Ureter (tissue), 1 donor: ENCODE measurements at regions not wholly inside any gene's neighbourhood (a gene's known extent, or its start where the extent isn't known, plus 50 kb on each side); places are given as distances from the start of the nearest gene placed in this dataset.
A peak's percentile ranks its signal among the peaks of the same experiment; 100 is the strongest.

Experiments
- DNase-seq: peaks from one replicate; pipeline ENCODE4 v3.0.0-alpha.2; 2020; ENCODE audit warnings: low spot score
- donor health status: DM: yes; HTN: yes; CAD: no.

DNA sequence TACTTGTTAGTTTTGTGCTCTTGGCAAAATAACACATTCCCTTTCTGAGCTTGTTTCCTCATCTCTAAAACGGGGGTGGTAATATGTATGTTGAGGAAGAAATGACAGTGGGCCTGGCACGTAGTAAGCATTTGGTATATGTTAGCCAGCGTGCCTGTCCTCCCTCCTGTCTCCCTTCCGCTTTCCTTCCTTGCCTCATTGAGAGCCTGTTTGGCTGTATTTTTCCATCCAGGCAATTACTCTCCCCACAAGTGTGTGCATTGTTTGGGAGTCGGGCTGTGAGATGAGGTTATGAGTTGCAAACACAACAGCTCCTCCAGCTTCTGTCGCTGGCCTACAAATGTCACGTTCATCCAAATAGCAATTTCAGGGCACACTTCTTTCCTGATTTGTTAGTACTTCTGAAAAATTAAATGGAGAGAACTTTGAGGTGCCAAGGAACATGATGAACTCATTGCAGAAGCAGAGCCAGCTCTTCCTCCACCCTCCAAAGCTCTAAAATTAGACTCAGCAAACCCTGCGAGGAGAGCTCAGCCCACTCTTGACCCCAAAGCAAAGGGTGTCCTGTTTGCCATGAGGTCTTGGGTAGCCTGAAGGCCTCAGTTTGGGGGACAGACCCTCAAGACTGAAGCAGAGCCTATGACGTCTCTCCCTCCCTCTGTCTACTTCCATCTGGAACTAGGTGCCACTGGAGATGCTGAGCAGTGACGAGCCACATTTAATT is 50.7 kb upstream of the TOX2 start:
- no peak for DNase-seq

GRCh38 chr20:43863330-43863729 is 51.3 kb upstream of the TOX2 start:
- no peak for DNase-seq

- no peak for DNase-seq
Observed at GRCh38 chr20:43862438-43862837, 52.2 kb upstream of the TOX2 start.

DNA sequence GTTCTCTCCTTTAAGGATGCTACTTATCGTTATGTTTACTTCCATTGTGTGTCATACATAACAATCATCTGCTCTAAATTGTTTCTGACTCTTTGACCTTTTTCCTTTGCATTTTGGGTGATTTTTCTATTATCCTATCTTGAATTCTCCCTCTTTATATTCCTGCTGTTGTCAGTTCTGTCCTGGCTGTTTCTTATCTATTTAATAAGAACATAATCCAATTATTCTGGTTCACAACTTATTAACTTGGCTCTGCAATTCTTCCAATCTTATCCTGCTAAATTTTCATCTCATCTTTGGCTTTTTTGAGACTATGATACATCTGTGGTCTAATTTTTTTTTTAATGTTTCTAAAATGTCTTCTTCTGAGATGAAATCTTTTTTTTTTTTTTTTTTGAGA is 54.7 kb upstream of the TOX2 start:
- DNase-seq: no peak

DNA sequence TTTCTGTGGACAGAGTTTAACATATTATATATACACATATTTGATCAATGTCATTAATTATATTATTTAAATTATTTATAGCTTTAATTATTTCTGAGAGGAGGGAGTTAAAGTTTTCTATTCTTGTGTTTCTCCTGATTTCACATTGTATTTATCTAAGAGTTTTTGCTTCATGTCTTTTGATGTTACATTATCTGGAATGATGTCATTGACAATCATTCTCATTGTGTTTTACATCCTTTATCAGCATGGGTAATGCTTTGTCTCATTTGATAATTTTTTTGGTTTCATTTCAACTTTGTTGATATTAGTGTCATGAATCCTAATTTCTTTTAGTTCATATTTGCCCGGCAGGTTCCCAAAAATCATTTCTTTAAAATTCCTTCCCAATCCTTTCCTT is 56.7 kb upstream of the TOX2 start:
- DNase-seq: no peak

DNA sequence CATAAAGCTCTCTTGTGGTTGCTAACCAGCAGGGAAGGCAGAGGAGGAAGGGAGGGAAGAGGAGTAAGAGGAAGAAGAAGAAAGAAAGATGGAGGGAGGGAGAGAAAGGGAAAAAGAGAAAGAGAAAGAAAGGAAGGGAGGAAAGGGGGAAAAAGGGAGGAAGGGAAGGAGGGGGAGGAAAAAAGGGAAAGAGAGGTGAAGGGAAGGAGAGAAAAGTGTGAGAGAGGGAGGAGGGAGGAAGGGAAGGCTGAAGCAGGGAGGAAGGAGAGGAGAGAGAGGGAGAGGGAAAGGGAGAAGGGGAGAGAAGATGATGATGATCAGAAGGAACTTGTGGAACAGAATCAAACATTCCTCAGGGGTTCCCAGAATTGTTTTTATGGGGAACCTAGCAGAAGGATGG is 57.5 kb upstream of the TOX2 start:
- no peak for DNase-seq

DNA sequence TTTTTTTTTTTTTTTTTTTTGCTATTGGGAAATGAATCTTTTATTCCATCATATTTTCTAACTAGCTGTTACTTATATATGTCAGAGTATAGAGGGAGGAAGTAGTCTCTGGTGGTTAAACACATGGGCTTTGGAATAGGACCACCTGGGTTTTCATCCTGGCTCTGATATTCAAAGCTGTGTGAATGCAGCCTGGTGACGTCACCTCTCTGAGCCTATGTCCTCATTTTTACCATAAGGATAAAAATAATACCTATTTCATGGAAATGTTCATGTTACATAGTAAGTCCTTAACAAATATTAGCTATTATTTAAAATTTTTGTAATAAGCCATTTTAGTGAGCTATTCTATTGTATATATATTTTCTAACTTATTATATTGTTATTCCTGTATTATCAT is 58.8 kb upstream of the TOX2 start:
- DNase-seq: no peak

GRCh38 chr20:43853918-43854317 is 60.7 kb upstream of the TOX2 start:
- DNase-seq: no peak

GRCh38 chr20:43853174-43853803 is 61.4 kb upstream of the TOX2 start:
- DNase-seq: no peak

DNA sequence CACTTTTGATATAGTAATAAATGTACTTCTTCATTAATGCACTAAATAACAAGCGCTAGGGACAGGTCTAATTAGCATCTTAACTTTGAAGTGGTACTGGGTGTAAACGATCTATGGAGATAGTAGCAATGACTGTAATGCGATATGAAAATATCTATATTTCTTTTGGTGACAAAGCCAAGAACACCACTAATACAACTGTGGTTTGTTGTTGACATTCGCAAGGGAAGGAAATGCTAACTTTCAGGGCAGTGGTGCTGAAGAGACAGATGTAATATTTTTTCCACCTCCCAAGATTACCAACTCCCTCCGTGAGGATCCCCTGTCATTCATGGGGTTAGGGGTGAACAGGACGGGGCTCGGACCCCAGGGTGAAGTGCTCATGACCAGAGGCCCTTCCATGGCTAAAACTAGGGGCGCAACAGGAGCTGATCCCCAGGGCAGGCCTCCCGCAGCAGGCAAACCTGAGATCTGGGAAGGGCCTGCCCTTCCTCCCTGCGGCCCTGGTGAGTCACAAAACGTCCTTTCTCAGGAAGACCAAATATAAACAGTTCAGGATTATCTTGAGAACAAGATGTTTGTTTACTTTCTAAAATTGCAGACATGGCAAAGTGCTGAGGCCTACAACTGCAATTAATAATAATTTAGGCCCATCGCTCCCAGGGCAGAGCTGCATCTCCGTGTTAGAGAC is 65.0 kb upstream of the TOX2 start:
- peak; percentile 41 for DNase-seq

- DNase-seq: peak; percentile 31
Observed at GRCh38 chr20:43846516-43846905, 68.1 kb upstream of the TOX2 start.

GRCh38 chr20:43844778-43845614 is 69.7 kb upstream of the TOX2 start:
- peak; percentile 17 for DNase-seq

- DNase-seq: peak; percentile 30
Observed at GRCh38 chr20:43843965-43844660, 70.5 kb upstream of the TOX2 start.

GRCh38 chr20:43843096-43843964 is 71.3 kb upstream of the TOX2 start:
- peak; percentile 18 for DNase-seq

GRCh38 chr20:43842126-43843020 is 72.3 kb upstream of the TOX2 start:
- no peak for DNase-seq

GRCh38 chr20:43840382-43841070 is 74.1 kb upstream of the TOX2 start:
- peak; percentile 30 for DNase-seq

DNA sequence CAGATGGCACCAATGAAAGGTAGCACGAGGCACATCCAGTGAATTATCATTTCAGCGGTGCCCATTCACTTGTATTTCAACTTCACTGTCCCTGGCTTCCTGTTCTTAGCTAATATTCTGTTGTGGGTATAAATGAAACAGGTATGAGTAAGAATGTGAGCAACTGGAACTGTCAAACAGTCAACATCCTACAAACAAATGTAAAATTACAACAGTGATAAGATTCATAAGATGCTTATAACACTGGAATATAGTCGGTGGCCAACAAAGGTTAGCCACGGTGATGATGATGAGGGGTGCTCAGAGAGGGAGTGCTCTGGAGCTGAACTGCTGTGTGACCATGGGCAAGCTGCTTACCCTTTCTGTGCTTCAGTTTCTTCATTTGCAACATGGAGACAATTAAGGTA is 74.9 kb upstream of the TOX2 start:
- no peak for DNase-seq

GRCh38 chr20:43838703-43839060 is 76.0 kb upstream of the TOX2 start:
- DNase-seq: no peak
